ENCODE measurements at regions not wholly inside any gene's neighbourhood (a gene's known extent, or its start where the extent isn't known, plus 50 kb on each side); places are given as distances from the start of the nearest gene placed in this dataset.

DNA sequence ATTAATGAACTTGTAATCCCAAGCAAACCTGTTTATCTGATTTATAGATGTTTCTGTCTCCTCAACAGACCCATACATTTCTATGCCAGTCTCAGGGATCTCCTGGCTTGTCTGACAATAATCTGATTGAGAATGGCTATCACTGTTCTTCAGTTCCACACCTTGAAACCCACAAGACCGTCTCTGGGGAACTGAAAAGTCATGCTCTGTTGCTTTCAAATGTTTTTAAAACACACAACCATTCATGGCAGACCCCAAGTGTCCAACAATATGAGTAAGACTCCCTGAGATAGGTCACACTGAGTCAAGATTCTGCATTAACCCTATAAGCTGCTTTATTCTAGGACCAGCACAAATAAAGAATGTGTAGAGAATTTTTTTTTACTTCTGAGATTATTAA is 611.2 kb upstream of the PLXNA2 start (continued):
- TF ChIP-seq, protein P1, sequence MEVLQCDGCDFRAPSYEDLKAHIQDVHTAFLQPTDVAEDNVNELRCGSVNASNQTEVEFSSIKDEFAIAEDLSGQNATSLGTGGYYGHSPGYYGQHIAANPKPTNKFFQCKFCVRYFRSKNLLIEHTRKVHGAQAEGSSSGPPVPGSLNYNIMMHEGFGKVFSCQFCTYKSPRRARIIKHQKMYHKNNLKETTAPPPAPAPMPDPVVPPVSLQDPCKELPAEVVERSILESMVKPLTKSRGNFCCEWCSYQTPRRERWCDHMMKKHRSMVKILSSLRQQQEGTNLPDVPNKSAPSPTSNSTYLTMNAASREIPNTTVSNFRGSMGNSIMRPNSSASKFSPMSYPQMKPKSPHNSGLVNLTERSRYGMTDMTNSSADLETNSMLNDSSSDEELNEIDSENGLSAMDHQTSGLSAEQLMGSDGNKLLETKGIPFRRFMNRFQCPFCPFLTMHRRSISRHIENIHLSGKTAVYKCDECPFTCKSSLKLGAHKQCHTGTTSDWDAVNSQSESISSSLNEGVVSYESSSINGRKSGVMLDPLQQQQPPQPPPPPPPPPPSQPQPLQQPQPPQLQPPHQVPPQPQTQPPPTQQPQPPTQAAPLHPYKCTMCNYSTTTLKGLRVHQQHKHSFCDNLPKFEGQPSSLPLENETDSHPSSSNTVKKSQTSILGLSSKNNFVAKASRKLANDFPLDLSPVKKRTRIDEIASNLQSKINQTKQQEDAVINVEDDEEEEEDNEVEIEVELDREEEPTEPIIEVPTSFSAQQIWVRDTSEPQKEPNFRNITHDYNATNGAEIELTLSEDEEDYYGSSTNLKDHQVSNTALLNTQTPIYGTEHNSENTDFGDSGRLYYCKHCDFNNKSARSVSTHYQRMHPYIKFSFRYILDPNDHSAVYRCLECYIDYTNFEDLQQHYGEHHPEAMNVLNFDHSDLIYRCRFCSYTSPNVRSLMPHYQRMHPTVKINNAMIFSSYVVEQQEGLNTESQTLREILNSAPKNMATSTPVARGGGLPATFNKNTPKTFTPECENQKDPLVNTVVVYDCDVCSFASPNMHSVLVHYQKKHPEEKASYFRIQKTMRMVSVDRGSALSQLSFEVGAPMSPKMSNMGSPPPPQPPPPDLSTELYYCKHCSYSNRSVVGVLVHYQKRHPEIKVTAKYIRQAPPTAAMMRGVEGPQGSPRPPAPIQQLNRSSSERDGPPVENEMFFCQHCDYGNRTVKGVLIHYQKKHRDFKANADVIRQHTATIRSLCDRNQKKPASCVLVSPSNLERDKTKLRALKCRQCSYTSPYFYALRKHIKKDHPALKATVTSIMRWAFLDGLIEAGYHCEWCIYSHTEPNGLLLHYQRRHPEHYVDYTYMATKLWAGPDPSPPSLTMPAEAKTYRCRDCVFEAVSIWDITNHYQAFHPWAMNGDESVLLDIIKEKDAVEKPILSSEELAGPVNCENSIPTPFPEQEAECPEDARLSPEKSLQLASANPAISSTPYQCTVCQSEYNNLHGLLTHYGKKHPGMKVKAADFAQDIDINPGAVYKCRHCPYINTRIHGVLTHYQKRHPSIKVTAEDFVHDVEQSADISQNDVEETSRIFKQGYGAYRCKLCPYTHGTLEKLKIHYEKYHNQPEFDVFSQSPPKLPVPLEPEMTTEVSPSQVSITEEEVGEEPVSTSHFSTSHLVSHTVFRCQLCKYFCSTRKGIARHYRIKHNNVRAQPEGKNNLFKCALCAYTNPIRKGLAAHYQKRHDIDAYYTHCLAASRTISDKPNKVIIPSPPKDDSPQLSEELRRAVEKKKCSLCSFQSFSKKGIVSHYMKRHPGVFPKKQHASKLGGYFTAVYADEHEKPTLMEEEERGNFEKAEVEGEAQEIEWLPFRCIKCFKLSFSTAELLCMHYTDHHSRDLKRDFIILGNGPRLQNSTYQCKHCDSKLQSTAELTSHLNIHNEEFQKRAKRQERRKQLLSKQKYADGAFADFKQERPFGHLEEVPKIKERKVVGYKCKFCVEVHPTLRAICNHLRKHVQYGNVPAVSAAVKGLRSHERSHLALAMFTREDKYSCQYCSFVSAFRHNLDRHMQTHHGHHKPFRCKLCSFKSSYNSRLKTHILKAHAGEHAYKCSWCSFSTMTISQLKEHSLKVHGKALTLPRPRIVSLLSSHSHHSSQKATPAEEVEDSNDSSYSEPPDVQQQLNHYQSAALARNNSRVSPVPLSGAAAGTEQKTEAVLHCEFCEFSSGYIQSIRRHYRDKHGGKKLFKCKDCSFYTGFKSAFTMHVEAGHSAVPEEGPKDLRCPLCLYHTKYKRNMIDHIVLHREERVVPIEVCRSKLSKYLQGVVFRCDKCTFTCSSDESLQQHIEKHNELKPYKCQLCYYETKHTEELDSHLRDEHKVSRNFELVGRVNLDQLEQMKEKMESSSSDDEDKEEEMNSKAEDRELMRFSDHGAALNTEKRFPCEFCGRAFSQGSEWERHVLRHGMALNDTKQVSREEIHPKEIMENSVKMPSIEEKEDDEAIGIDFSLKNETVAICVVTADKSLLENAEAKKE (CRISPR knock-in tag; IDR thresholded peaks at IDR 0.05): no peak
- TF ChIP-seq JUNB (IDR thresholded peaks at IDR 0.05; ENCODE audit: unreplicated experiment): no peak

DNA sequence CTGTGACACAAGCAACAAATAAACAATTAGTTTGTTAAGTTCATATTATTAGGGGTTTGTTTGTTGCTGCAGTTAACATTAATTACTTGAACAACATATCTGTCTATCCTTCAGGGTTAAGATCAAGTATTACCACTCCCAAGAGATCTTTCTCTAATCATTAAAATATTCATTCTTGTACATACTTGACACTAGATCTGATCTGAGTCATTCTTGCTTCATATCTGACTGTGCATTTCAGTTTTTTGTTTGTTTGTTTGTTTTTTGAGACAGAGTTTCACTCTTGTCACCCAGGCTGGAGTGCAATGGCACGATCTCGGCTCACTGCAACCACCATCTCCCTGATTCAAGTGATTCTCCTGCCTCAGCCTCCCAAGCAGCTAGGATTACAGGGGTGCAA is 613.3 kb upstream of the PLXNA2 start:
- Mint-ChIP-seq H3K27me3 (ENCODE audit: insufficient read depth, low read depth, poor library complexity) (no peaks in the 10 kb centered on the region), H3K4me3 (no peak overlapping the region), H3K9me3 (no peaks in the 10 kb centered on the region; the same call in 2 of the 3 replicates), H3K4me1 (no peaks in the 10 kb centered on the region), H3K36me3 (ENCODE audit: low read depth) (no peaks in the 10 kb centered on the region), H3K27ac (no peak overlapping the region)
- no peak overlapping the region for H3K4me3 ChIP-seq
- H2AFZ ChIP-seq: no peak overlapping the region; the same call in 1 of the 2 replicates
- no peaks in the 10 kb centered on the region for H3F3A ChIP-seq (replicated peaks; ENCODE audit: low read depth)
- no peak for ATAC-seq
- DNase-seq (ENCODE audit: low spot score): no peak
- 0 out of 2 replicates have a peak, but pooled peaks cover 3% of the 10 kb centered on the region for H3K9me2 ChIP-seq (ENCODE audit: insufficient read depth)
- no peak overlapping the region for H3K27ac ChIP-seq (ENCODE audit: low read depth)
- no peaks in the 10 kb centered on the region for H4K20me1 ChIP-seq (replicated peaks; ENCODE audit: insufficient read depth)
- H3K4me2 ChIP-seq: no peak overlapping the region
- no peaks in the 10 kb centered on the region for H3K36me3 ChIP-seq (ENCODE audit: insufficient read depth)
- no peaks in the 10 kb centered on the region for H3K79me2 ChIP-seq (replicated peaks; ENCODE audit: insufficient read depth)
- no peaks in the 10 kb centered on the region for H3K27me3 ChIP-seq (ENCODE audit: insufficient read depth)
- H3K4me1 ChIP-seq (ENCODE audit: insufficient read depth): no peaks in the 10 kb centered on the region
- no peak for TF ChIP-seq ZNF331 (CRISPR knock-in tag; IDR thresholded peaks at IDR 0.05; ENCODE audit: low read depth)
- TF ChIP-seq REST (IDR thresholded peaks at IDR 0.05; ENCODE audit: unreplicated experiment): no peak
- no peak for TF ChIP-seq CREB1 (CRISPR knock-in tag; IDR thresholded peaks at IDR 0.05; ENCODE audit: low read depth)
- TF ChIP-seq POLR2AphosphoS5 (IDR thresholded peaks at IDR 0.05; ENCODE audit: low read depth): no peak
- TF ChIP-seq, protein P2, sequence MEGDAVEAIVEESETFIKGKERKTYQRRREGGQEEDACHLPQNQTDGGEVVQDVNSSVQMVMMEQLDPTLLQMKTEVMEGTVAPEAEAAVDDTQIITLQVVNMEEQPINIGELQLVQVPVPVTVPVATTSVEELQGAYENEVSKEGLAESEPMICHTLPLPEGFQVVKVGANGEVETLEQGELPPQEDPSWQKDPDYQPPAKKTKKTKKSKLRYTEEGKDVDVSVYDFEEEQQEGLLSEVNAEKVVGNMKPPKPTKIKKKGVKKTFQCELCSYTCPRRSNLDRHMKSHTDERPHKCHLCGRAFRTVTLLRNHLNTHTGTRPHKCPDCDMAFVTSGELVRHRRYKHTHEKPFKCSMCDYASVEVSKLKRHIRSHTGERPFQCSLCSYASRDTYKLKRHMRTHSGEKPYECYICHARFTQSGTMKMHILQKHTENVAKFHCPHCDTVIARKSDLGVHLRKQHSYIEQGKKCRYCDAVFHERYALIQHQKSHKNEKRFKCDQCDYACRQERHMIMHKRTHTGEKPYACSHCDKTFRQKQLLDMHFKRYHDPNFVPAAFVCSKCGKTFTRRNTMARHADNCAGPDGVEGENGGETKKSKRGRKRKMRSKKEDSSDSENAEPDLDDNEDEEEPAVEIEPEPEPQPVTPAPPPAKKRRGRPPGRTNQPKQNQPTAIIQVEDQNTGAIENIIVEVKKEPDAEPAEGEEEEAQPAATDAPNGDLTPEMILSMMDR (conservative IDR thresholded peaks at IDR 0.05; ENCODE audit: low read depth in 2 of 2): no peak
- TF ChIP-seq EZH2phosphoT487 (IDR thresholded peaks at IDR 0.05; ENCODE audit: unreplicated experiment): no peak
- no peak for TF ChIP-seq ZNF114 (CRISPR knock-in tag; IDR thresholded peaks at IDR 0.05)
- TF ChIP-seq STAT1 (IDR thresholded peaks at IDR 0.05; ENCODE audit: unreplicated experiment): no peak
- no peak for TF ChIP-seq ETS1 (IDR thresholded peaks at IDR 0.05)

Data from GM23338 (cell line).